Panc1 (cell line): ENCODE measurements at regions not wholly inside any gene's neighbourhood (a gene's known extent, or its start where the extent isn't known, plus 50 kb on each side); places are given as distances from the start of the nearest gene placed in this dataset.

Experiments used
- ATAC-seq: fragments of 200-7000 bp; cut with Tn5 transposase; 2 replicates; pipeline ENCODE4 v1.9.1; 2020; ENCODE audit warnings: mild to moderate bottlenecking, moderate library complexity
- BruUV-seq: library from RNA; stranded (reverse); fragments of 400-500 nt; replicated peaks from 2 replicates; lab custom pipeline; 2021; lab: Mats Ljungman, UMichigan
- CTCF ChIA-PET: fragments of 300-600 bp; sonication (Branson Sonifier 250); formaldehyde crosslinking; loops from one replicate; lab custom pipeline; 2022; ENCODE audit warnings: antibody characterized with exemption; lab: Charles Lee
- POLR2A ChIA-PET: fragments of 300-600 bp; sonication (Branson Sonifier 250); formaldehyde crosslinking; loops from one replicate; lab custom pipeline; 2022; ENCODE audit warnings: antibody characterized with exemption; lab: Charles Lee
- DNase-seq: peaks from one replicate; pipeline ENCODE4 v3.0.0-alpha.2; 2010; ENCODE audit warnings: low read depth, low spot score
- H3K27ac ChIP-seq: 2 replicates; pipeline ENCODE4 v1.5.1; 2011; ENCODE audit warnings: mild to moderate bottlenecking, low read length, inconsistent platforms
- H3K27me3 ChIP-seq: fragments of 200-500 bp; sonication (Bioruptor generic); 2 replicates; pipeline ENCODE4 v1.6.0; 2014; ENCODE audit warnings: low read length, inconsistent platforms; ENCODE audit not compliant: control insufficient read depth, insufficient read depth
- H3K36me3 ChIP-seq: fragments of 200-500 bp; sonication (Bioruptor generic); 2 replicates; pipeline ENCODE4 v1.5.1; 2014; ENCODE audit warnings: inconsistent platforms, mild to moderate bottlenecking, low read length, moderate library complexity; ENCODE audit not compliant: control insufficient read depth, insufficient read depth
- H3K4me1 ChIP-seq: 2 replicates; pipeline ENCODE4 v1.5.1; 2011; ENCODE audit warnings: inconsistent platforms, mild to moderate bottlenecking, low read length, moderate library complexity; ENCODE audit not compliant: control insufficient read depth, insufficient read depth
- H3K4me3 ChIP-seq, 2 experiments: 2 replicates each; pipeline ENCODE4 v1.5.1; 2011 to 2012; ENCODE audit warnings: low read depth in 2 of 2, low read length in 2 of 2, mild to moderate bottlenecking in 2 of 2, inconsistent platforms in 1 of 2, moderate library complexity in 1 of 2
- H3K9me3 ChIP-seq: fragments of 200-500 bp; sonication (Bioruptor generic); 2 replicates; pipeline ENCODE4 v1.5.1; 2014; ENCODE audit warnings: low read depth, mild to moderate bottlenecking, inconsistent platforms, low read length, moderate library complexity; ENCODE audit not compliant: control insufficient read depth, insufficient read depth
- POLR2AphosphoS5 ChIP-seq: IDR thresholded peaks from 2 replicates; pipeline ENCODE4 v1.6.1; 2012; ENCODE audit warnings: mild to moderate bottlenecking, low read depth, low read length, moderate library complexity
- REST ChIP-seq, 2 experiments: IDR thresholded peaks; 2 replicates each; pipeline ENCODE4 v1.6.1; 2011 to 2012; ENCODE audit warnings: low read depth in 2 of 2, control low read depth in 1 of 2, low read length in 1 of 2, mild to moderate bottlenecking in 1 of 2, moderate library complexity in 1 of 2; ENCODE audit not compliant: insufficient read depth in 1 of 2
- SIN3A ChIP-seq: IDR thresholded peaks from 2 replicates; pipeline ENCODE4 v1.6.1; 2012; ENCODE audit warnings: low read depth, mild to moderate bottlenecking, low read length, moderate library complexity, borderline replicate concordance; ENCODE audit not compliant: insufficient read depth
- TCF7L2 ChIP-seq: IDR thresholded peaks from 2 replicates; pipeline ENCODE4 v1.6.1; 2011; ENCODE audit warnings: mild to moderate bottlenecking, low read depth, low read length, inconsistent platforms
- in situ Hi-C: cut with HindIII; loops from 2 replicates; pipeline ENCODE4 v1.10.0; 2016; ENCODE audit warnings: low sequenced_read_pairs, low pct_unique_long_range_greater_than_20kb
- intact Hi-C: fragments of 100-400 bp; cut with micrococcal nuclease; formaldehyde crosslinking; loops from one replicate; pipeline ENCODE4 v1.10.0; 2022; ENCODE audit not compliant: unreplicated experiment
- TF ChIP-seq, protein P1 (sequence below): fragments of 450-650 bp; IDR thresholded peaks from 2 replicates; pipeline ENCODE4 v1.5.1; 2017; ENCODE audit warnings: mild to moderate bottlenecking

- no peak for DNase-seq
- no peak for ATAC-seq
- Histone ChIP-seq H3K4me1 (no peaks in the 10 kb centered on the region), H3K36me3 (no peaks in the 10 kb centered on the region), H3K9me3 (no peaks in the 10 kb centered on the region), H3K27me3 (no peaks in the 10 kb centered on the region), H3K4me3 (no peak overlapping the region), H3K27ac (no peak overlapping the region)
- BruUV-seq: no TSS peak
- POLR2A ChIA-PET: no interaction called here
- TF ChIP-seq SIN3A (no peak), TCF7L2 (no peak), REST (IDR thresholded peaks at IDR 0.05; ENCODE audit: insufficient read depth in 1 of 2, low read depth in 2 of 2, low read length in 1 of 2) (no peak), POLR2AphosphoS5 (no peak)
- TF ChIP-seq, protein P1, sequence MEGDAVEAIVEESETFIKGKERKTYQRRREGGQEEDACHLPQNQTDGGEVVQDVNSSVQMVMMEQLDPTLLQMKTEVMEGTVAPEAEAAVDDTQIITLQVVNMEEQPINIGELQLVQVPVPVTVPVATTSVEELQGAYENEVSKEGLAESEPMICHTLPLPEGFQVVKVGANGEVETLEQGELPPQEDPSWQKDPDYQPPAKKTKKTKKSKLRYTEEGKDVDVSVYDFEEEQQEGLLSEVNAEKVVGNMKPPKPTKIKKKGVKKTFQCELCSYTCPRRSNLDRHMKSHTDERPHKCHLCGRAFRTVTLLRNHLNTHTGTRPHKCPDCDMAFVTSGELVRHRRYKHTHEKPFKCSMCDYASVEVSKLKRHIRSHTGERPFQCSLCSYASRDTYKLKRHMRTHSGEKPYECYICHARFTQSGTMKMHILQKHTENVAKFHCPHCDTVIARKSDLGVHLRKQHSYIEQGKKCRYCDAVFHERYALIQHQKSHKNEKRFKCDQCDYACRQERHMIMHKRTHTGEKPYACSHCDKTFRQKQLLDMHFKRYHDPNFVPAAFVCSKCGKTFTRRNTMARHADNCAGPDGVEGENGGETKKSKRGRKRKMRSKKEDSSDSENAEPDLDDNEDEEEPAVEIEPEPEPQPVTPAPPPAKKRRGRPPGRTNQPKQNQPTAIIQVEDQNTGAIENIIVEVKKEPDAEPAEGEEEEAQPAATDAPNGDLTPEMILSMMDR: no peak
- CTCF ChIA-PET: no interaction called here
- in situ Hi-C loops (no loop called here), intact Hi-C loops (no loop called here)
Observed at GRCh38 chrX:129099207-129099606, 424.1 kb downstream of the SMARCA1 start.

GRCh38 chrX:129097668-129098067, 425.6 kb downstream of the SMARCA1 start:
- no peak overlapping the region for H3K4me3 ChIP-seq
- ChIA-PET CTCF (no interaction called here), POLR2A (no interaction called here)
- BruUV-seq: no TSS peak
- intact Hi-C loops (no loop called here), in situ Hi-C loops (no loop called here)
- no peaks in the 10 kb centered on the region for H3K36me3 ChIP-seq
- ATAC-seq (no peak), DNase-seq (no peak)
- H3K27me3 ChIP-seq: no peaks in the 10 kb centered on the region
- H3K4me1 ChIP-seq: no peaks in the 10 kb centered on the region
- H3K27ac ChIP-seq: no peak overlapping the region
- TF ChIP-seq TCF7L2 (no peak), REST (IDR thresholded peaks at IDR 0.05; ENCODE audit: insufficient read depth in 1 of 2, low read depth in 2 of 2, low read length in 1 of 2) (no peak), SIN3A (no peak), POLR2AphosphoS5 (no peak)
- TF ChIP-seq, protein P1: no peak
- H3K9me3 ChIP-seq: no peaks in the 10 kb centered on the region
